Neural progenitor cell (in vitro differentiated cells): ENCODE measurements at regions not wholly inside any gene's neighbourhood (a gene's known extent, or its start where the extent isn't known, plus 50 kb on each side); places are given as distances from the start of the nearest gene placed in this dataset.

Experiments
- CTCF ChIP-seq: fragments of 200-600 bp; sonication (generic); IDR thresholded peaks from 2 replicates; pipeline ENCODE4 v1.5.1; 2017; ENCODE audit warnings: antibody characterized with exemption, mild to moderate bottlenecking
- EZH2phosphoT487 ChIP-seq: fragments of 200-600 bp; sonication (generic); IDR thresholded peaks from 2 replicates; pipeline ENCODE4 v1.6.1; 2017; ENCODE audit warnings: antibody characterized with exemption

- TF ChIP-seq CTCF (no peak), EZH2phosphoT487 (no peak)
These were observed 725.8 kb downstream of the MRPL39 start for GRCh38 chr21:24881506-24881905.
